K562 (cell line): ENCODE measurements at regions not wholly inside any gene's neighbourhood (a gene's known extent, or its start where the extent isn't known, plus 50 kb on each side); places are given as distances from the start of the nearest gene placed in this dataset.
A peak's percentile ranks its signal among the peaks of the same experiment; 100 is the strongest.

Source experiments
- CHCHD3 ChIP-seq: fragments of 250-450 bp; sonication (Bioruptor Pico); IDR thresholded peaks from 2 replicates; pipeline ENCODE4 v2.1.2; 2022; ENCODE audit warnings: mild to moderate bottlenecking
- E2F6 ChIP-seq, 2 experiments: IDR thresholded peaks; 2 replicates each; pipeline ENCODE4 v1.6.1; 2011; ENCODE audit warnings: borderline replicate concordance in 1 of 2, control low read depth in 1 of 2, low read depth in 1 of 2, low read length in 1 of 2, mild to moderate bottlenecking in 1 of 2, mixed read lengths in 1 of 2, moderate library complexity in 1 of 2; ENCODE audit not compliant: insufficient read depth in 1 of 2, insufficient read length in 1 of 2, poor library complexity in 1 of 2, severe bottlenecking in 1 of 2; ENCODE audit errors: extremely low read depth in 1 of 2
- MCM2 ChIP-seq: fragments of 450-650 bp; IDR thresholded peaks from 2 replicates; pipeline ENCODE4 v1.6.1; 2017; ENCODE audit warnings: low read depth, mild to moderate bottlenecking
- MTA3 ChIP-seq: fragments of 450-650 bp; formaldehyde crosslinking; IDR thresholded peaks from 2 replicates; pipeline ENCODE4 v1.6.1; 2017; ENCODE audit warnings: mild to moderate bottlenecking, borderline replicate concordance
- POLR2AphosphoS5 ChIP-seq: IDR thresholded peaks from 2 replicates; pipeline ENCODE4 v1.6.1; 2011; ENCODE audit warnings: mild to moderate bottlenecking, low read depth, low read length, moderate library complexity; ENCODE audit not compliant: control insufficient read depth, insufficient read depth
- POLR2G ChIP-seq: fragments of 200-400 bp; formaldehyde crosslinking; IDR thresholded peaks from 2 replicates; pipeline ENCODE4 v1.6.1; 2017; ENCODE audit warnings: low read depth, mild to moderate bottlenecking, antibody characterized with exemption, low read length, moderate library complexity
- PURB ChIP-seq: sonication (generic); formaldehyde crosslinking; IDR thresholded peaks from 2 replicates; pipeline ENCODE4 v1.9.0; 2021; ENCODE audit warnings: low read depth, mild to moderate bottlenecking, missing genetic modification reagents
- STAT6 ChIP-seq: sonication (generic); formaldehyde crosslinking; IDR thresholded peaks from 2 replicates; pipeline ENCODE4 v1.8.1; 2023; ENCODE audit warnings: mild to moderate bottlenecking, missing genetic modification reagents
- WHSC1 ChIP-seq: IDR thresholded peaks from one replicate; pipeline ENCODE4 v1.6.1; 2012; ENCODE audit warnings: low read length, control low read depth, inconsistent platforms
- ZNF184 ChIP-seq: sonication (generic); formaldehyde crosslinking; IDR thresholded peaks from 2 replicates; pipeline ENCODE4 v1.5.0; 2020; ENCODE audit warnings: missing genetic modification reagents
- ZNF280A ChIP-seq: fragments of 450-650 bp; IDR thresholded peaks from 2 replicates; pipeline ENCODE4 v1.6.1; 2018; ENCODE audit warnings: mild to moderate bottlenecking, low read depth; ENCODE audit not compliant: partially characterized antibody
- ZNF354B ChIP-seq: fragments of 250-450 bp; sonication (Bioruptor Pico); IDR thresholded peaks from 2 replicates; pipeline ENCODE4 v1.4.0; 2020
- ZNF431 ChIP-seq: sonication (generic); formaldehyde crosslinking; IDR thresholded peaks from 2 replicates; pipeline ENCODE4 v1.8.0; 2022; ENCODE audit warnings: mild to moderate bottlenecking, missing genetic modification reagents
- ZNF512 ChIP-seq: IDR thresholded peaks from 2 replicates; pipeline ENCODE4 v1.6.1; 2016; ENCODE audit warnings: missing genetic modification characterization, missing compliant biosample characterization
- ZNF592 ChIP-seq: fragments of 450-650 bp; IDR thresholded peaks from 2 replicates; pipeline ENCODE4 v1.6.1; 2017; ENCODE audit warnings: antibody characterized with exemption, mild to moderate bottlenecking

DNA sequence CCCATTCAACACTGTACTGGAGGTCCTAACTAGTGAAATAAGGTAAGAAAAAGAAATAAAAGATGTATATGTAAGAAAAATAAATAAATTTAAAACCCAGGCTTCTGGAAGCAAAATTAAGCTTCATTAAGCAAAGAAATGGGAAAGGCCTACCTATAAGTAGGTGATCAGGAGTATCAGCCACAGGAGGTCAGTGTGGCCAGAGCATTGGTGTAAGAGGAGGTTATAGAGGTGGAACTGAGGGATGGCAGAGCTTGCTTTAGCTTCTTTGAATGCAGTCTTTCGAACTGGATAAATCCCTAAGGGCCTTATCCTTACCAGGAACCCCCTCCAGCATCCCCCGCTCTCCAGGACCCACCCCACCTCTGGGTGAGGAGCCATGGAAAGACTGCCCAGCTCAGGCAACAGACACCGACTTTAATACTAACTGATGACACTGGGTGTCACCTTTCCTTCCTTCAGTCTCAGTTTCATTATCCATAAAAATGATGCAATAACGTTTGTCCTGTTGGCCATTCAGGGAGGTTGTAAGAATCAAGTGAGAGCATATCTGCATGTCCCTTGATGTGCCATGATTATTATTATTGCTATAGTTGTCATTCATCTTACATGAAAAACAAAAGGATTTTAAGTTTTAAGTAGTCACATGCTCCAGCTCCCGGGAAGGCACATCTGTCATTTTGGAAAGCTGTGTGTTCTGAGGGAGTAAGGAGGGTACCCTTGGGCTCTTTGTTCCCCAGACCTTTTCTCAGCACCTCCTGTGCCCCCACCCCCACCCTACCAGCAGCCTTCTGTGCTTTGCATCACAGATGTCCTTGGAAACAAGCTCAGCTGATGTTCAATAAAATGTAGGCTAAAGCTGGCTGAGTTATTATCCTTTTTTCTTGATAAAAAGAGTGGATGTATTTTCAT lies 50.8 kb upstream of the CTNNA1 start (continued):
- TF ChIP-seq ZNF431 (no peak), ZNF512 (tag) (no peak), ZNF592 (no peak), POLR2G (peak; percentile 49; the same call in 1 of the 2 replicates), POLR2AphosphoS5 (no peak), MTA3 (no peak; the same call in 1 of the 2 replicates), STAT6 (CRISPR knock-in tag) (no peak), MCM2 (no peak), ZNF354B (CRISPR knock-in tag) (no peak), CHCHD3 (CRISPR knock-in tag) (no peak), E2F6 (IDR thresholded peaks at IDR 0.05; ENCODE audit: borderline replicate concordance in 1 of 2, extremely low read depth in 1 of 2, insufficient read depth in 1 of 2, insufficient read length in 1 of 2, low read depth in 1 of 2, low read length in 1 of 2, poor library complexity in 1 of 2, severe bottlenecking in 1 of 2) (no peak), PURB (CRISPR knock-in tag) (no peak), ZNF280A (no peak), WHSC1 (no peak), ZNF184 (CRISPR knock-in tag) (no peak)
